HepG2 (cell line): ENCODE measurements at regions not wholly inside any gene's neighbourhood (a gene's known extent, or its start where the extent isn't known, plus 50 kb on each side); places are given as distances from the start of the nearest gene placed in this dataset.
"Not testable (repeated sequence)": the region's sequence is repeated elsewhere in the genome, so short reads cannot be mapped to it uniquely, and the experiment has no call there.

Experiments
- ATAC-seq: fragments of 200-7000 bp; cut with Tn5 transposase; 3 replicates; pipeline ENCODE4 v1.9.1; 2020; ENCODE audit warnings: mild to moderate bottlenecking, moderate library complexity
- BruUV-seq: library from RNA; stranded (reverse); fragments of 400-500 nt; replicated peaks from 2 replicates; lab custom pipeline; 2021; lab: Mats Ljungman, UMichigan
- CTCF ChIA-PET: fragments of 300-600 bp; formaldehyde crosslinking; extraction: SDS; loops from one replicate; lab custom pipeline; 2021; ENCODE audit warnings: low total read pairs, inconsistent platforms, low intra/inter-chr PET ratio; lab: Yijun Ruan, JAX
- POLR2A ChIA-PET: fragments of 350-600 bp; sonication (Branson Sonifier 250); formaldehyde crosslinking; loops from one replicate; lab custom pipeline; 2020; ENCODE audit warnings: antibody characterized with exemption, inconsistent platforms; lab: Yijun Ruan, JAX
- DNase-seq: peaks from one replicate; pipeline ENCODE4 v3.0.0-alpha.2; 2015; ENCODE audit warnings: low spot score
- FAIRE-seq: peaks from 3 replicates; lab custom pipeline; 2011; peaks lifted over from hg19 to GRCh38; lab: Jason Lieb, UNC
- H2AFZ ChIP-seq: one replicate; pipeline ENCODE4 v1.6.1; 2011; ENCODE audit warnings: low read length, inconsistent platforms
- H3K27ac ChIP-seq: fragments of 300-600 bp; 3 replicates; pipeline ENCODE4 v1.8.0; 2011; ENCODE audit warnings: mixed run types, mild to moderate bottlenecking, mixed read lengths, low read length, inconsistent platforms; ENCODE audit not compliant: insufficient read depth; ENCODE audit errors: extremely low read length
- H3K27me3 ChIP-seq, 2 experiments: fragments of 200-600 bp in 1 of 2; 2 replicates in 1 of 2; 3 replicates in 1 of 2; pipeline versions ENCODE4 v1.6.0 to v1.8.0; 2011; ENCODE audit warnings: low read length in 2 of 2, mild to moderate bottlenecking in 2 of 2, moderate library complexity in 2 of 2, inconsistent platforms in 1 of 2; ENCODE audit not compliant: insufficient read depth in 2 of 2, control insufficient read depth in 1 of 2
- H3K36me3 ChIP-seq, 2 experiments: fragments of 200-600 bp in 1 of 2; replicated peaks in 1 of 2; 2 replicates in 1 of 2; 3 replicates in 1 of 2; pipeline versions ENCODE4 v1.5.1 to v1.8.0; 2011; ENCODE audit warnings: low read length in 2 of 2, inconsistent platforms in 1 of 2; ENCODE audit not compliant: insufficient read depth in 2 of 2, control insufficient read depth in 1 of 2
- H3K4me1 ChIP-seq: 2 replicates; pipeline ENCODE4 v1.5.1; 2012; ENCODE audit warnings: low read length, inconsistent platforms; ENCODE audit not compliant: insufficient read depth
- H3K4me2 ChIP-seq: 2 replicates; pipeline ENCODE4 v1.6.0; 2011; ENCODE audit warnings: low read depth, low read length, inconsistent platforms
- H3K4me3 ChIP-seq, 3 experiments: fragments of 200-600 bp in 1 of 3; sonication (generic), shearing (Covaris generic) in 1 of 3; replicated peaks in 1 of 3; 2 replicates each; pipeline ENCODE4 v1.5.1; 2011 to 2016; ENCODE audit warnings: low read length in 3 of 3, inconsistent platforms in 2 of 3, low read depth in 2 of 3, mild to moderate bottlenecking in 2 of 3, control low read depth in 1 of 3, mixed read lengths in 1 of 3; ENCODE audit not compliant: insufficient read depth in 1 of 3
- H3K79me2 ChIP-seq: one replicate; pipeline ENCODE4 v1.6.1; 2011; ENCODE audit warnings: low read length, inconsistent platforms; ENCODE audit not compliant: insufficient read depth
- H3K9ac ChIP-seq: 2 replicates; pipeline ENCODE4 v1.6.0; 2011; ENCODE audit warnings: mild to moderate bottlenecking, low read depth, low read length, inconsistent platforms; ENCODE audit not compliant: insufficient read depth
- H3K9me3 ChIP-seq: 2 replicates; pipeline ENCODE4 v1.5.1; 2012; ENCODE audit warnings: mild to moderate bottlenecking, low read length
- H4K20me1 ChIP-seq: 2 replicates; pipeline ENCODE4 v1.6.0; 2011; ENCODE audit warnings: inconsistent platforms, mild to moderate bottlenecking, low read length, moderate library complexity; ENCODE audit not compliant: insufficient read depth
- MBNL3 ChIP-seq: fragments of 250-450 bp; sonication (Bioruptor Pico); conservative IDR thresholded peaks from 2 replicates; pipeline ENCODE4 v1.8.0; 2022; ENCODE audit warnings: mild to moderate bottlenecking, inconsistent platforms
- ZNF235 ChIP-seq: sonication (generic); formaldehyde crosslinking; IDR thresholded peaks from 2 replicates; pipeline ENCODE4 v1.8.1; 2023; ENCODE audit warnings: mild to moderate bottlenecking, missing genetic modification reagents, borderline replicate concordance
- WGBS: methylation state at CpG from one replicate; pipeline ENCODE4 v1.1.6; 2017; ENCODE audit warnings: low lambda C conversion rate; 5-methylcytosine and 5-hydroxymethylcytosine counted together
- in situ Hi-C: cut with HindIII; loops from 2 replicates; pipeline ENCODE4 v1.10.0; 2017; ENCODE audit warnings: low pct_unique_long_range_greater_than_20kb; ENCODE audit not compliant: extremely low pct_ligation_motif_present
- intact Hi-C: fragments of 100-400 bp; cut with micrococcal nuclease; formaldehyde crosslinking; loops from one replicate; pipeline ENCODE4 v1.10.0; 2022; ENCODE audit not compliant: unreplicated experiment
- TF ChIP-seq, protein P1 (sequence below): sonication (generic); formaldehyde crosslinking; IDR thresholded peaks from 2 replicates; pipeline ENCODE4; 2020; ENCODE audit warnings: missing genetic modification reagents, mild to moderate bottlenecking, borderline replicate concordance

DNA sequence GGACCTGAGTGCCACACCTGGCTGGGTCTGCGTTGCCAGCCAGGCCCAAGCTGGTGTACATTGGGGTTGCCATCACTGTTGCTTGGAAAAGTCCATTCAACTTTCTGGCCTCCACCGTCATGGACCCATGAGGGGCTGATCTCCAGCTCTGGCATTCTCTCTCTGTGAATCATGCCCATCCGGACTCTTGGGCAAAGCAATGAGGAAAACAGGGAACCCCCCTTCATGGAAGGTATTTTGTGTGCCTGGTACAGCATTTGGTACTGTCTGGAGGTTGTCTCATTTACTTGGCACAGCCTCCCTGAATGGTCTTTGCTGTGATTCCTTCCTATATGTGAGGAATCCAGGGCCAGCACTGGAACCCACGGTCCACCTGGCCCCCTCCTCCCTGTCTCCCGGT is 99.4 kb downstream of the FOXD2 start (continued):
- TF ChIP-seq MBNL3 (CRISPR knock-in tag) = no peak

DNA sequence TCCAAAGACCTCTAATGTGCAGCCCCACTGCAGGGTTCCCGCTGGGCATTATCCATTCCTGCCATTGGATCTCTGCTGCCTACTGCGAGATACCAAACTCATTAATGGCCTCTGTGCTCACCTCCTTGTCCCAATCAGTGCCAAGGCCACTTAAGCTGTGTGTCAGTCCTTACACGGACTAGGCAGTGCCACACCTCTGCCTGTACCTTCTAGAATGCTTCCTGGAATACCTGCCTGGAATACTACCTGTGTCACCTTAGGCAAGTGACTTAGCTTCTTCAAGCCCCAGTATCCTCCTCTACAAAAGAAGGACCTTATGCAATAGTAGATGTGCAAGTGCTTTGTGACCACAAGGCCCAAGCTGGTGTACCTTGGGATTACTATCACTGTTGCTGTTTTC is 100.1 kb downstream of the FOXD2 start:
- ATAC-seq = no peak
- POLR2A ChIA-PET = no interaction called here
- intact Hi-C loops (no loop called here), in situ Hi-C loops (no loop called here)
- FAIRE-seq = no peak
- H3K27ac ChIP-seq = no peak overlapping the region
- peaks cover 1 to 11% of the 10 kb centered on the region in 2 experiments; a peak in 2 of 5 replicates for H3K27me3 ChIP-seq
- H3K9ac ChIP-seq = no peak overlapping the region
- no peak for DNase-seq
- 10% methylated on average over 3 of the region's 3 CpGs for WGBS
- no peaks in the 10 kb centered on the region for H4K20me1 ChIP-seq
- H3K4me1 ChIP-seq = no peaks in the 10 kb centered on the region
- no peak overlapping the region for H3K4me2 ChIP-seq
- H3K9me3 ChIP-seq = no peaks in the 10 kb centered on the region
- no TSS peak for BruUV-seq
- H3K36me3 ChIP-seq = no peaks in the 10 kb centered on the region
- TF ChIP-seq, protein P1, sequence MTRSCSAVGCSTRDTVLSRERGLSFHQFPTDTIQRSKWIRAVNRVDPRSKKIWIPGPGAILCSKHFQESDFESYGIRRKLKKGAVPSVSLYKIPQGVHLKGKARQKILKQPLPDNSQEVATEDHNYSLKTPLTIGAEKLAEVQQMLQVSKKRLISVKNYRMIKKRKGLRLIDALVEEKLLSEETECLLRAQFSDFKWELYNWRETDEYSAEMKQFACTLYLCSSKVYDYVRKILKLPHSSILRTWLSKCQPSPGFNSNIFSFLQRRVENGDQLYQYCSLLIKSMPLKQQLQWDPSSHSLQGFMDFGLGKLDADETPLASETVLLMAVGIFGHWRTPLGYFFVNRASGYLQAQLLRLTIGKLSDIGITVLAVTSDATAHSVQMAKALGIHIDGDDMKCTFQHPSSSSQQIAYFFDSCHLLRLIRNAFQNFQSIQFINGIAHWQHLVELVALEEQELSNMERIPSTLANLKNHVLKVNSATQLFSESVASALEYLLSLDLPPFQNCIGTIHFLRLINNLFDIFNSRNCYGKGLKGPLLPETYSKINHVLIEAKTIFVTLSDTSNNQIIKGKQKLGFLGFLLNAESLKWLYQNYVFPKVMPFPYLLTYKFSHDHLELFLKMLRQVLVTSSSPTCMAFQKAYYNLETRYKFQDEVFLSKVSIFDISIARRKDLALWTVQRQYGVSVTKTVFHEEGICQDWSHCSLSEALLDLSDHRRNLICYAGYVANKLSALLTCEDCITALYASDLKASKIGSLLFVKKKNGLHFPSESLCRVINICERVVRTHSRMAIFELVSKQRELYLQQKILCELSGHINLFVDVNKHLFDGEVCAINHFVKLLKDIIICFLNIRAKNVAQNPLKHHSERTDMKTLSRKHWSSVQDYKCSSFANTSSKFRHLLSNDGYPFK (CRISPR knock-in tag) = no peak
- TF ChIP-seq ZNF235 (CRISPR knock-in tag) = no peak
- no peak overlapping the region for H2AFZ ChIP-seq
- no peaks in the 10 kb centered on the region for H3K79me2 ChIP-seq
- CTCF ChIA-PET = no interaction called here
- no peak overlapping the region for H3K4me3 ChIP-seq

DNA sequence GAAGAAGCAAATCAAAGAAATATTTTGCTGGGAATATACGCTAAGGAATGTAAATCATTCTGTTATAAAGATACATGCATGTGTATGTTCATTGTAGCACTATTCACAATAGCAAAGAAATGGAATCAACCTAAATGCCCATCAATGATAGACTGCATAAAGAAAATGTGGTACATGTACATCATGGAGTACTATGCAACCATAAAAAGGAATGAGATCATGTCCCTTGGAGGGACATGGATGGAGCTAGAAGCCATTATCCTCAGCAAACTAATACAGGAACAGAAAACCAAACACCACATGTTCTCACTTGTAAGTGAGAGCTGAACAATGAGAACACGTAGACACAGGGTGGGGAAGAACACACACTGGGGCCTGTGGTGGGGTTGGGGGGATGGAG is 100.7 kb downstream of the FOXD2 start:
- BruUV-seq, H3K4me3 ChIP-seq, CTCF ChIA-PET, H2AFZ ChIP-seq, ATAC-seq, H3K27ac ChIP-seq, H4K20me1 ChIP-seq, H3K79me2 ChIP-seq, H3K4me1 ChIP-seq, H3K9me3 ChIP-seq, POLR2A ChIA-PET, FAIRE-seq, H3K9ac ChIP-seq, in situ Hi-C loops, H3K4me2 ChIP-seq, intact Hi-C loops, H3K36me3 ChIP-seq, DNase-seq: not testable (repeated sequence)
- peaks cover 1 to 11% of the 10 kb centered on the region in 2 experiments; a peak in 2 of 5 replicates for H3K27me3 ChIP-seq
- 22% methylated on average over 2 of the region's 2 CpGs for WGBS

DNA sequence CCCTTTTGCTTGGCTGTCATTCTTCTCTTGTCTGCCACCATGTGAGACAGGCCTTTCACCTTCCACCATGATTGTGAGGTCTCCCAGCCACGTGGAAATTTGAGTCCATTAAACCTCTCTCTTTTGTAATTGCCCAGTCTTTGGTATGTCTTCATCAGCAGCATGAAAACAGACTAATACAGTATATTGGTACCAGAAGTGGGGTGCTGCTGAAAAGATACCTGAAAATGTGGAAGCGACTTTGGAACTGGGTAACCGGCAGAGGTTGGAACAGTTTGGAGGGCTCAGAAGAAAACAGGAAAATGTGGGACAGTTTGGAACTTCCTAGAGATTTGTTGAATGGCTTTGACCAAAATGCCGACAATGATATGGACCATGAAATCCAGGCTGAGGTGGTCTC is 103.9 kb downstream of the FOXD2 start:
- in situ Hi-C loops, CTCF ChIA-PET, BruUV-seq, H3K4me1 ChIP-seq, DNase-seq, H3K9me3 ChIP-seq, intact Hi-C loops, H4K20me1 ChIP-seq, ATAC-seq, H3K4me2 ChIP-seq, H3K36me3 ChIP-seq, H3K9ac ChIP-seq, H3K27me3 ChIP-seq, H3K4me3 ChIP-seq, POLR2A ChIA-PET, H3K27ac ChIP-seq, FAIRE-seq, H3K79me2 ChIP-seq, H2AFZ ChIP-seq: not testable (repeated sequence)
- 46% methylated on average over 4 of the region's 4 CpGs for WGBS
